Endothelial cell of umbilical vein (primary cell): ENCODE measurements at regions not wholly inside any gene's neighbourhood (a gene's known extent, or its start where the extent isn't known, plus 50 kb on each side); places are given as distances from the start of the nearest gene placed in this dataset.

Source experiments
- BruUV-seq: library from RNA; stranded (reverse); fragments of 400-500 nt; replicated peaks from 2 replicates; lab custom pipeline; 2021; lab: Mats Ljungman, UMichigan
- CTCF ChIA-PET: fragments of 300-600, 350-600 bp; sonication (Branson Sonifier 250); formaldehyde crosslinking; loops from one replicate; lab custom pipeline; 2021; ENCODE audit warnings: antibody characterized with exemption, inconsistent platforms; lab: Charles Lee
- POLR2A ChIA-PET: fragments of 300-600, 350-600 bp; sonication (Branson Sonifier 250); formaldehyde crosslinking; loops from one replicate; lab custom pipeline; 2021; ENCODE audit warnings: antibody characterized with exemption, inconsistent platforms; lab: Charles Lee
- DNase-seq: peaks from one replicate; pipeline ENCODE4 v3.0.0-alpha.2; 2011; ENCODE audit warnings: low read depth, low spot score
- FAIRE-seq: peaks from 2 replicates; lab custom pipeline; 2011; peaks lifted over from hg19 to GRCh38; lab: Jason Lieb, UNC
- H2AFZ ChIP-seq: 2 replicates; pipeline ENCODE4 v1.6.0; 2012; ENCODE audit warnings: low read depth, low read length, control low read depth, inconsistent platforms
- H3K27ac ChIP-seq: 2 replicates; pipeline ENCODE4 v1.5.1; 2011; ENCODE audit warnings: low read depth, mild to moderate bottlenecking, control low read depth, low read length, moderate library complexity; ENCODE audit not compliant: insufficient read depth
- H3K27me3 ChIP-seq, 2 experiments: 2 replicates each; pipeline versions ENCODE4 v1.6.0 to v1.6.1; 2011; ENCODE audit warnings: low read length in 2 of 2, mixed read lengths in 1 of 2; ENCODE audit not compliant: control insufficient read depth in 2 of 2, insufficient read depth in 2 of 2
- H3K36me3 ChIP-seq, 2 experiments: 2 replicates in 1 of 2; 3 replicates in 1 of 2; pipeline ENCODE4 v1.5.1; 2011; ENCODE audit warnings: low read length in 2 of 2, mild to moderate bottlenecking in 1 of 2, moderate library complexity in 1 of 2; ENCODE audit not compliant: control insufficient read depth in 2 of 2, insufficient read depth in 2 of 2; ENCODE audit errors: extremely low read depth in 1 of 2
- H3K4me1 ChIP-seq: 3 replicates; pipeline ENCODE4 v1.5.1; 2011; ENCODE audit warnings: mild to moderate bottlenecking, low read length; ENCODE audit not compliant: control insufficient read depth, insufficient read depth; ENCODE audit errors: extremely low read depth
- H3K4me2 ChIP-seq: 2 replicates; pipeline ENCODE4 v1.6.1; 2011; ENCODE audit warnings: low read length, control low read depth, mixed read lengths; ENCODE audit not compliant: insufficient read depth
- H3K4me3 ChIP-seq, 3 experiments: fragments of 200-600 bp in 1 of 3; sonication (generic), shearing (Covaris generic) in 1 of 3; replicated peaks in 1 of 3; 2 replicates each; pipeline ENCODE4 v1.5.1; 2011 to 2016; ENCODE audit warnings: control low read depth in 3 of 3, low read length in 3 of 3, mild to moderate bottlenecking in 2 of 3, inconsistent platforms in 1 of 3, low read depth in 1 of 3, moderate library complexity in 1 of 3; ENCODE audit not compliant: insufficient read depth in 1 of 3
- H3K79me2 ChIP-seq: 2 replicates; pipeline ENCODE4 v1.6.0; 2012; ENCODE audit warnings: low read length, inconsistent platforms; ENCODE audit not compliant: control insufficient read depth, insufficient read depth
- H3K9ac ChIP-seq: replicated peaks from 2 replicates; pipeline ENCODE3; 2011; ENCODE audit warnings: low read length, control low read depth; ENCODE audit not compliant: insufficient read depth; ENCODE audit errors: extremely low read depth
- H3K9me1 ChIP-seq: replicated peaks from 3 replicates; pipeline ENCODE4 v1.6.0; 2011; ENCODE audit warnings: mild to moderate bottlenecking, low read length; ENCODE audit not compliant: control insufficient read depth, insufficient read depth; ENCODE audit errors: extremely low read depth
- H3K9me3 ChIP-seq: replicated peaks from 2 replicates; pipeline ENCODE4 v1.5.1; 2012; ENCODE audit warnings: low read length, inconsistent platforms; ENCODE audit not compliant: control insufficient read depth, insufficient read depth
- H4K20me1 ChIP-seq: replicated peaks from 2 replicates; pipeline ENCODE3; 2011; ENCODE audit warnings: mild to moderate bottlenecking, low read length; ENCODE audit not compliant: control insufficient read depth, insufficient read depth; ENCODE audit errors: extremely low read depth
- CTCF ChIP-seq, 2 donors: IDR thresholded peaks; 1 replicate in 1 of 2; 2 replicates in 1 of 2; pipeline ENCODE4 v1.5.1; 2011; ENCODE audit warnings: low read length in 2 of 2, mild to moderate bottlenecking in 2 of 2, moderate library complexity in 2 of 2, control low read depth in 1 of 2, inconsistent platforms in 1 of 2, low read depth in 1 of 2; ENCODE audit not compliant: insufficient read depth in 1 of 2; ENCODE audit errors: extremely low read depth in 1 of 2
- EZH2 ChIP-seq: IDR thresholded peaks from 2 replicates; pipeline ENCODE4 v1.6.1; 2012; ENCODE audit warnings: borderline replicate concordance, low read depth, mild to moderate bottlenecking, moderate library complexity, low read length, inconsistent platforms; ENCODE audit not compliant: severe bottlenecking
- FOS ChIP-seq: IDR thresholded peaks from 2 replicates; pipeline ENCODE4 v1.6.1; 2011; ENCODE audit warnings: mild to moderate bottlenecking, low read length, moderate library complexity, borderline replicate concordance; ENCODE audit not compliant: insufficient read depth
- GATA2 ChIP-seq: IDR thresholded peaks from 2 replicates; pipeline ENCODE4 v1.7.0; 2011; ENCODE audit warnings: low read depth, mild to moderate bottlenecking, moderate library complexity, mixed read lengths, low read length; ENCODE audit not compliant: insufficient read length, insufficient read depth
- JUN ChIP-seq: IDR thresholded peaks from 2 replicates; pipeline ENCODE4 v1.6.1; 2011; ENCODE audit warnings: borderline replicate concordance, low read depth; ENCODE audit not compliant: insufficient read length, insufficient read depth
- MYC ChIP-seq: IDR thresholded peaks from one replicate; pipeline ENCODE4 v1.6.1; 2011; ENCODE audit warnings: mild to moderate bottlenecking, low read depth, low read length
- POLR2A ChIP-seq: IDR thresholded peaks from 2 replicates; pipeline ENCODE4 v1.6.1; 2012; ENCODE audit warnings: low read depth, mild to moderate bottlenecking, control low read depth, low read length
- POLR2AphosphoS5 ChIP-seq: IDR thresholded peaks from 2 replicates; pipeline ENCODE4 v1.6.1; 2012; ENCODE audit warnings: low read depth, mild to moderate bottlenecking, control low read depth, low read length, moderate library complexity; ENCODE audit not compliant: insufficient read depth
- dilution Hi-C: fragments of 300-500 bp; cut with MboI; formaldehyde crosslinking; loops from one replicate; pipeline ENCODE4 v1.15.0; 2019; ENCODE audit warnings: low sequenced_read_pairs; ENCODE audit not compliant: extremely low pct_ligation_motif_present
- intact Hi-C: fragments of 100-400 bp; cut with micrococcal nuclease; formaldehyde crosslinking; loops from one replicate; pipeline ENCODE4 v1.10.0; 2022
- TF ChIP-seq, protein P1 (sequence below): IDR thresholded peaks from 2 replicates; pipeline ENCODE4 v1.6.1; 2011; ENCODE audit not compliant: insufficient read depth, insufficient read length

DNA sequence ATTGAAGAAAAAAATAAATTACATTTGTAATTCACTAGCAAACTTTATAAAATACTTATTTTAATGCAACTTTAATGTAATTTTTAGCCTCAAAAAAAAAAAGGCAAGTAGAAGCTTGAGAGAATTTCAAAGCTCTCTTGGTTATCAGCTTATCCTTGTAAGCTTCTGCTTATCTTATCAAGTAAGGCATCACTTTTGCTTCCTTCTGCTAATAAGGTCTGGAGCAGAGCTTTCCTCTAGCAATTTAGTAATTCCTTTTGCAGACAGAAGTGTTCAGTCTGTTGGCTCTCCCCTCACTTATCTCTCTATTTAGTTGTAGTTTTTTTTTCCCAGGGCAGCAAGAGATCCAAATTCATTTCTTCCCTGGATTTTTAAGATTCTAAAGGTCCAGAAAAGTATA, 525.0 kb downstream of the ISL1 start:
- Histone ChIP-seq H3K36me3 (no peaks in the 10 kb centered on the region), H3K27ac (no peak overlapping the region), H3K27me3 (no peaks in the 10 kb centered on the region), H3K4me3 (no peak overlapping the region), H3K9ac (no peak overlapping the region), H3K4me1 (no peaks in the 10 kb centered on the region), H4K20me1 (no peaks in the 10 kb centered on the region), H3K9me3 (no peaks in the 10 kb centered on the region), H3K9me1 (no peaks in the 10 kb centered on the region), H3K79me2 (no peaks in the 10 kb centered on the region), H3K4me2 (no peak overlapping the region), H2AFZ (no peak overlapping the region)
- FAIRE-seq (no peak), DNase-seq (no peak)
- dilution Hi-C loops (no loop called here), intact Hi-C loops (no loop called here)
- ChIA-PET CTCF (no interaction called here), POLR2A (no interaction called here)
- no peak for TF ChIP-seq POLR2AphosphoS5
- no peak for TF ChIP-seq POLR2A
- no peak for TF ChIP-seq GATA2
- TF ChIP-seq, protein P1, sequence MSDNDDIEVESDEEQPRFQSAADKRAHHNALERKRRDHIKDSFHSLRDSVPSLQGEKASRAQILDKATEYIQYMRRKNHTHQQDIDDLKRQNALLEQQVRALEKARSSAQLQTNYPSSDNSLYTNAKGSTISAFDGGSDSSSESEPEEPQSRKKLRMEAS = no peak
- TF ChIP-seq FOS = no peak
- no peak for TF ChIP-seq MYC
- BruUV-seq = no TSS peak

- CTCF ChIA-PET = no interaction called here
- Histone ChIP-seq H3K4me3 (no peak overlapping the region), H3K79me2 (no peaks in the 10 kb centered on the region), H3K27ac (no peak overlapping the region), H2AFZ (no peak overlapping the region), H3K9me1 (no peaks in the 10 kb centered on the region), H4K20me1 (no peaks in the 10 kb centered on the region), H3K9ac (no peak overlapping the region), H3K4me2 (no peak overlapping the region), H3K9me3 (peaks cover 4% of the 10 kb centered on the region), H3K27me3 (no peaks in the 10 kb centered on the region), H3K36me3 (no peaks in the 10 kb centered on the region), H3K4me1 (no peaks in the 10 kb centered on the region)
- dilution Hi-C loops (no loop called here), intact Hi-C loops (no loop called here)
- BruUV-seq = no TSS peak
- TF ChIP-seq MYC (no peak), FOS (no peak), POLR2AphosphoS5 (no peak), JUN (no peak), EZH2 (no peak), CTCF (IDR thresholded peaks at IDR 0.05; ENCODE audit: extremely low read depth in 1 of 2, insufficient read depth in 1 of 2, low read depth in 1 of 2, low read length in 2 of 2) (no peak), POLR2A (no peak), GATA2 (no peak)
- TF ChIP-seq, protein P1 = no peak
- no peak for DNase-seq
- FAIRE-seq = no peak
- POLR2A ChIA-PET = no interaction called here
These were observed 561.4 kb downstream of the ISL1 start for GRCh38 chr5:51944500-51945125.
